ENCODE measurements at regions not wholly inside any gene's neighbourhood (a gene's known extent, or its start where the extent isn't known, plus 50 kb on each side); places are given as distances from the start of the nearest gene placed in this dataset.

- TF ChIP-seq CTCF (IDR thresholded peaks at IDR 0.05; ENCODE audit: insufficient read depth, low read length, poor library complexity, severe bottlenecking) (no peak), EZH2phosphoT487 (conservative IDR thresholded peaks at IDR 0.05; ENCODE audit: low read length) (no peak)
- no peak overlapping the region for H3K27ac ChIP-seq (ENCODE audit: low read depth, low read length)
- H3F3A ChIP-seq (ENCODE audit: insufficient read depth), result no peaks in the 10 kb centered on the region
- H3K4me3 ChIP-seq (ENCODE audit: insufficient read depth, low read length, poor library complexity, severe bottlenecking), result no peak overlapping the region
- no peak overlapping the region for H3K9ac ChIP-seq (ENCODE audit: low read length)
- no peak overlapping the region for H2AFZ ChIP-seq (ENCODE audit: low read depth, low read length, severe bottlenecking)
- no peaks in the 10 kb centered on the region for H3K9me3 ChIP-seq (ENCODE audit: insufficient read depth, low read length)
- H3K36me3 ChIP-seq (ENCODE audit: low read length), result no peaks in the 10 kb centered on the region
- no peaks in the 10 kb centered on the region for H3K79me2 ChIP-seq (ENCODE audit: insufficient read depth, low read length)
- H4K20me1 ChIP-seq (ENCODE audit: low read depth, low read length), result no peaks in the 10 kb centered on the region
- no peaks in the 10 kb centered on the region for H3K9me2 ChIP-seq (replicated peaks; ENCODE audit: insufficient read depth, low read length)
- no peaks in the 10 kb centered on the region for H3K27me3 ChIP-seq (ENCODE audit: low read length)
- no peak overlapping the region for H3K4me2 ChIP-seq (ENCODE audit: low read depth, low read length, poor library complexity, severe bottlenecking)
Observed at GRCh38 chr7:17677408-17677807, 262.9 kb downstream of the SNX13 start.

- Histone ChIP-seq H3K27me3 (ENCODE audit: low read length) (no peaks in the 10 kb centered on the region), H3K79me2 (ENCODE audit: insufficient read depth, low read length) (no peaks in the 10 kb centered on the region), H3K9me2 (replicated peaks; ENCODE audit: insufficient read depth, low read length) (no peaks in the 10 kb centered on the region), H3K9me3 (ENCODE audit: insufficient read depth, low read length) (no peaks in the 10 kb centered on the region), H4K20me1 (ENCODE audit: low read depth, low read length) (no peaks in the 10 kb centered on the region), H2AFZ (ENCODE audit: low read depth, low read length, severe bottlenecking) (no peak overlapping the region), H3F3A (ENCODE audit: insufficient read depth) (no peaks in the 10 kb centered on the region), H3K36me3 (ENCODE audit: low read length) (no peaks in the 10 kb centered on the region), H3K9ac (ENCODE audit: low read length) (no peak overlapping the region), H3K4me2 (ENCODE audit: low read depth, low read length, poor library complexity, severe bottlenecking) (no peak overlapping the region), H3K27ac (ENCODE audit: low read depth, low read length) (no peak overlapping the region), H3K4me3 (ENCODE audit: insufficient read depth, low read length, poor library complexity, severe bottlenecking) (no peak overlapping the region)
- TF ChIP-seq EZH2phosphoT487 (conservative IDR thresholded peaks at IDR 0.05; ENCODE audit: low read length) (no peak), CTCF (IDR thresholded peaks at IDR 0.05; ENCODE audit: insufficient read depth, low read length, poor library complexity, severe bottlenecking) (no peak)
Observed at GRCh38 chr7:17678896-17679295, 261.4 kb downstream of the SNX13 start.

GRCh38 chr7:17679458-17679857 lies 260.8 kb downstream of the SNX13 start:
- Histone ChIP-seq H3K9ac (ENCODE audit: low read length) (no peak overlapping the region), H3F3A (ENCODE audit: insufficient read depth) (no peaks in the 10 kb centered on the region), H3K9me2 (replicated peaks; ENCODE audit: insufficient read depth, low read length) (no peaks in the 10 kb centered on the region), H3K27ac (ENCODE audit: low read depth, low read length) (no peak overlapping the region), H4K20me1 (ENCODE audit: low read depth, low read length) (no peaks in the 10 kb centered on the region), H2AFZ (ENCODE audit: low read depth, low read length, severe bottlenecking) (no peak overlapping the region), H3K79me2 (ENCODE audit: insufficient read depth, low read length) (no peaks in the 10 kb centered on the region), H3K36me3 (ENCODE audit: low read length) (no peaks in the 10 kb centered on the region), H3K27me3 (ENCODE audit: low read length) (no peaks in the 10 kb centered on the region), H3K4me2 (ENCODE audit: low read depth, low read length, poor library complexity, severe bottlenecking) (no peak overlapping the region), H3K4me3 (ENCODE audit: insufficient read depth, low read length, poor library complexity, severe bottlenecking) (no peak overlapping the region), H3K9me3 (ENCODE audit: insufficient read depth, low read length) (no peaks in the 10 kb centered on the region)
- no peak for TF ChIP-seq CTCF (IDR thresholded peaks at IDR 0.05; ENCODE audit: insufficient read depth, low read length, poor library complexity, severe bottlenecking)
- no peak for TF ChIP-seq EZH2phosphoT487 (conservative IDR thresholded peaks at IDR 0.05; ENCODE audit: low read length)
